Vagina (tissue), 2 donors: ENCODE measurements at regions not wholly inside any gene's neighbourhood (a gene's known extent, or its start where the extent isn't known, plus 50 kb on each side); places are given as distances from the start of the nearest gene placed in this dataset.

Source experiments
- DNase-seq, 2 donors: peaks; one replicate each; pipeline ENCODE4 v3.0.0-alpha.2; 2017; ENCODE audit errors: extremely low spot score in 2 of 2
- H3K27ac ChIP-seq: fragments of 200-600 bp; sonication (generic); one replicate; pipeline ENCODE4 v1.5.1; 2019
- H3K27me3 ChIP-seq: fragments of 200-600 bp; sonication (generic); one replicate; pipeline ENCODE4 v1.5.1; 2019
- H3K36me3 ChIP-seq, 2 donors: fragments of 200-600 bp; sonication (generic); one replicate each; pipeline ENCODE4 v1.5.1; 2017 to 2019
- H3K4me1 ChIP-seq: fragments of 200-600 bp; sonication (generic); one replicate; pipeline ENCODE4 v1.5.1; 2019
- H3K4me3 ChIP-seq, 2 donors: fragments of 200-600 bp; sonication (generic); 1 replicate in 1 of 2; 2 replicates in 1 of 2; pipeline ENCODE4 v1.5.1; 2016 to 2019
- H3K9me3 ChIP-seq: fragments of 200-600 bp; sonication (generic); one replicate; pipeline ENCODE4 v1.5.1; 2019
- POLR2A ChIP-seq, 2 donors: fragments of 450-650 bp; IDR thresholded peaks; one replicate each; pipeline ENCODE4 v1.6.1; 2017; ENCODE audit warnings: antibody characterized with exemption in 2 of 2, mild to moderate bottlenecking in 2 of 2, moderate library complexity in 2 of 2
- POLR2AphosphoS5 ChIP-seq, 2 donors: sonication (generic); formaldehyde crosslinking; IDR thresholded peaks; one replicate each; pipeline ENCODE4 v1.9.0; 2017; ENCODE audit warnings: antibody characterized with exemption in 2 of 2, mild to moderate bottlenecking in 2 of 2, low read depth in 1 of 2; ENCODE audit not compliant: insufficient read depth in 1 of 2
- intact Hi-C: fragments of 100-400 bp; cut with DNase I; formaldehyde crosslinking; loops from one replicate; pipeline ENCODE4 v1.15.1; 2023
- TF ChIP-seq, protein P1 (sequence below), 3 experiments: fragments of 450-650 bp in 2 of 3; fragments of 200-600 bp in 1 of 3; sonication (generic) in 1 of 3; IDR thresholded peaks; one replicate each; pipeline ENCODE4 v1.5.1; 2017 to 2019; ENCODE audit warnings: antibody characterized with exemption in 3 of 3, mild to moderate bottlenecking in 2 of 3, moderate library complexity in 2 of 3

DNA sequence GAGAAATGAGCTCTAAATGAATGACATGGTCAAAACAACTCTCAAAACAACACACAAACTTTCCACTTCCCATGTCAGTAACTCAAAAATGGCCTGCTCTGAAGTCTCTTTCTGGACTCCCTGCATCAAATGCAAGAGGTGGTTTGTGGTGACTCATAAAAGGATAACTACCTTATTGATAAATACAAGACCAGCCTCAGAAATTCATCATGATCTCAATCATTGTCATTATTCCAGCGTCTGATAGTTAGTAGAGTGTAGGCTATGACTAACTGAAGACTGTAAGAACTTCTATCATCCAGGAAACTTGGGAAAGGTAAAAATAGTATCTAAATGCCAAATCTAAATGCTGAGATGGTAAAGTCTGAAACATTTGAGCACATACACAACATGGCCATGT lies 369.4 kb downstream of the BMP2 start:
- Histone ChIP-seq H3K9me3 (no peaks in the 10 kb centered on the region), H3K4me3 (no peak overlapping the region), H3K36me3 (no peaks in the 10 kb centered on the region), H3K27me3 (no peaks in the 10 kb centered on the region), H3K27ac (no peak overlapping the region), H3K4me1 (no peaks in the 10 kb centered on the region)
- intact Hi-C loops, result no loop called here
- no peak for DNase-seq
- TF ChIP-seq, protein P1, sequence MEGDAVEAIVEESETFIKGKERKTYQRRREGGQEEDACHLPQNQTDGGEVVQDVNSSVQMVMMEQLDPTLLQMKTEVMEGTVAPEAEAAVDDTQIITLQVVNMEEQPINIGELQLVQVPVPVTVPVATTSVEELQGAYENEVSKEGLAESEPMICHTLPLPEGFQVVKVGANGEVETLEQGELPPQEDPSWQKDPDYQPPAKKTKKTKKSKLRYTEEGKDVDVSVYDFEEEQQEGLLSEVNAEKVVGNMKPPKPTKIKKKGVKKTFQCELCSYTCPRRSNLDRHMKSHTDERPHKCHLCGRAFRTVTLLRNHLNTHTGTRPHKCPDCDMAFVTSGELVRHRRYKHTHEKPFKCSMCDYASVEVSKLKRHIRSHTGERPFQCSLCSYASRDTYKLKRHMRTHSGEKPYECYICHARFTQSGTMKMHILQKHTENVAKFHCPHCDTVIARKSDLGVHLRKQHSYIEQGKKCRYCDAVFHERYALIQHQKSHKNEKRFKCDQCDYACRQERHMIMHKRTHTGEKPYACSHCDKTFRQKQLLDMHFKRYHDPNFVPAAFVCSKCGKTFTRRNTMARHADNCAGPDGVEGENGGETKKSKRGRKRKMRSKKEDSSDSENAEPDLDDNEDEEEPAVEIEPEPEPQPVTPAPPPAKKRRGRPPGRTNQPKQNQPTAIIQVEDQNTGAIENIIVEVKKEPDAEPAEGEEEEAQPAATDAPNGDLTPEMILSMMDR (IDR thresholded peaks at IDR 0.05), result no peak
- TF ChIP-seq POLR2AphosphoS5 (IDR thresholded peaks at IDR 0.05; ENCODE audit: insufficient read depth in 1 of 2, low read depth in 1 of 2) (no peak), POLR2A (IDR thresholded peaks at IDR 0.05) (no peak)

DNA sequence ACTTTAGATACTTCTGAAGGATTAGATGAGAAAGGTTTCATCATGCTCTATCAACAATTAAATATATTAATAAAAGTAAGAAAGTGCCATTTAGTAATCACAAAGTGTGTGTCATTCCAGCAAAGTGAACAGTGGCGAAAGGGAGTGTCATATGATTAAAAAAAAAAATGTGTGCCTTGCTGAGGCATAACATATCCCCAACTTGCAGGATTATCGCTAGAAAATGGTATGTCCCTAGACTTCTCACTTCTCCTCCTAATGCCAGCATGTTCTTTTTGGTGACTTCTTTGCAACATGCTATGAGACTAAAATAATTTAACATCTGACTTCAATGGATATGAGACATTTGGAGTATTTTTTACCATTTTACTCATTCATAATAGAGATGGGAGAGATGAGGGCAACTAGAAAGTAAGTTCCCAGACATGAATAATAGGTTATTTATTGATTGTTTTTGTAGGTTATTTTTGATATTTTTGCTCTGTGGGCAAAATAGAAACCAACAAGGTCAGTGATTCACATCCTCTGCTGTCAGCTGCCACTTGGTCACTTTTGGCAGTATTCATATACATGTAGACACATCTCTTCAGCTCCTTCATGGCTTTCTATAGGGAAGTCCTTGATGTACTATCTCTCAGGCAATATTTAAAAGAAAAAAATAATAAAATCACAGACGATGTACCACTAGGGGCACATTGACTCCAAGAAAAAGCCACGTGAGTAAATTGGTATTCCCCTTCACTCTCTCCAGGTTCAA lies 370.1 kb downstream of the BMP2 start:
- intact Hi-C loops, result no loop called here
- TF ChIP-seq, protein P1 (IDR thresholded peaks at IDR 0.05), result no peak
- no peak for TF ChIP-seq POLR2AphosphoS5 (IDR thresholded peaks at IDR 0.05; ENCODE audit: insufficient read depth in 1 of 2, low read depth in 1 of 2)
- no peak for TF ChIP-seq POLR2A (IDR thresholded peaks at IDR 0.05)
- no peaks in the 10 kb centered on the region for H3K36me3 ChIP-seq
- no peaks in the 10 kb centered on the region for H3K9me3 ChIP-seq
- no peak overlapping the region for H3K4me3 ChIP-seq
- H3K27ac ChIP-seq, result no peak overlapping the region
- no peaks in the 10 kb centered on the region for H3K4me1 ChIP-seq
- DNase-seq, result no peak
- H3K27me3 ChIP-seq, result no peaks in the 10 kb centered on the region

DNA sequence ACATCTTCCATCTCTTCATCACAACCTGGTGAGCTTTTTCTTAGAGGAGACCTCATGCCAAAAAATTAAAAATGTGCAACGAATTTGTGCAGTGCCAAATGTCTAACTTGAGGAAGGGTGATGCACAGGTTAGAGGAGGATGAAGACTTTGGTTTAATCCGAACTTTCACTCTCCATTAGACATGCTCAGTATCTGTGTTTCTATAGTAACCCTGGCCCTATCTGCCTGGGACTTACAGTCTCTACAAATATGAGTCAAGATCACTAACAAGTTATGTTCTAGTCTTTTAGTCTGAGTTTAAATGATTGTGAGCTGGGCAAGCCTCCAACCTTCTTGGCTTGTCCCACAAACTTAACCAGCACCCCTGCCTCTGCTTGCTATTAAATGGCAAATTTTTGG lies 377.0 kb downstream of the BMP2 start:
- no peak for DNase-seq

DNA sequence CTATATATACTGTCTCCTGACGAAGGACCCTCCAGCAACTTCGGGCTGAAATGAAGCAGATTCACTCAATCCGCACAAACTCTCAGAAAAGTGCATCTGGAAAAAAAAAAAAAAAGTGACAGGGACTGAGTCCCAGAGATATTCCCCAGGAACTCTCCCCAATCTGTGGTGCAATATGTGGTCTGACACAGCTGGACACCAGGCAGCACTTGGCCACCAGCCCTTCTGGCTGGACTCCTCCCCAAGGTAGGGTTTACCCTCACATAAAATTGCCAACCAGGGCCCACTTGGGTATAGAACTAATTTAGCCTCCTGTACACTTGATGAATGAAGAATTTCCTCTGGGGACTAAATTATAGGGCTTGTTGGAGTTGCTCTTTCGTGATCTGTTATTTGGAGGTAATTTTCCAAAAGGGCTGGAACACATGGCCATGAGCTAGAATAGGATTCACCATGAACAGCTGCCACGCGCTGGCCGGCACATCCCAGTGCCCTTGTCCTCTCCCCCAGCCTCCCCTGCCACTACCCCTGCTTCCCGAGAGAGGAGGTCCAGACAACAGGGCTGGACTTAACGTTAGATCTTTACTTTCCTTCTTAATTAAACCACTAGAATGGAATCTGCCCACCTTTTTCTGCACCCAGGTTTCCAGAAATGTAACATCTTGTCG lies 379.2 kb downstream of the BMP2 start:
- intact Hi-C loops, result no loop called here

More for the DNA sequence above, 377.0 kb downstream of the BMP2 start:
- H3K36me3 ChIP-seq, result no peaks in the 10 kb centered on the region
- no peaks in the 10 kb centered on the region for H3K4me1 ChIP-seq
- H3K27ac ChIP-seq, result no peak overlapping the region
- TF ChIP-seq, protein P1 (IDR thresholded peaks at IDR 0.05), result no peak
- no peak for TF ChIP-seq POLR2A (IDR thresholded peaks at IDR 0.05)
- TF ChIP-seq POLR2AphosphoS5 (IDR thresholded peaks at IDR 0.05; ENCODE audit: insufficient read depth in 1 of 2, low read depth in 1 of 2), result no peak
- H3K27me3 ChIP-seq, result no peaks in the 10 kb centered on the region
- intact Hi-C loops, result no loop called here
- H3K9me3 ChIP-seq, result no peaks in the 10 kb centered on the region
- no peak overlapping the region for H3K4me3 ChIP-seq

More for the DNA sequence above, 379.2 kb downstream of the BMP2 start:
- TF ChIP-seq, protein P1 (IDR thresholded peaks at IDR 0.05), result no peak
- no peak for TF ChIP-seq POLR2A (IDR thresholded peaks at IDR 0.05)
- no peak for TF ChIP-seq POLR2AphosphoS5 (IDR thresholded peaks at IDR 0.05; ENCODE audit: insufficient read depth in 1 of 2, low read depth in 1 of 2)
- no peak for DNase-seq
- Histone ChIP-seq H3K4me1 (no peaks in the 10 kb centered on the region), H3K36me3 (no peaks in the 10 kb centered on the region), H3K4me3 (no peak overlapping the region), H3K27ac (no peak overlapping the region), H3K27me3 (no peaks in the 10 kb centered on the region), H3K9me3 (no peaks in the 10 kb centered on the region)
